Choroid plexus epithelial cell (primary cell): ENCODE measurements at regions not wholly inside any gene's neighbourhood (a gene's known extent, or its start where the extent isn't known, plus 50 kb on each side); places are given as distances from the start of the nearest gene placed in this dataset.
A peak's percentile ranks its signal among the peaks of the same experiment; 100 is the strongest.

Source experiments
- DNase-seq: peaks from one replicate; pipeline ENCODE4 v3.0.0-alpha.2; 2010; ENCODE audit warnings: low read depth
- H3K4me3 ChIP-seq: 2 replicates; pipeline ENCODE4 v1.5.1; 2011; ENCODE audit warnings: low read depth, mild to moderate bottlenecking, control low read depth, low read length, moderate library complexity
- CTCF ChIP-seq: conservative IDR thresholded peaks from 2 replicates; pipeline ENCODE4 v1.5.1; 2011; ENCODE audit warnings: low read depth, mild to moderate bottlenecking, control low read depth, inconsistent platforms, low read length, moderate library complexity

GRCh38 chr1:244157731-244158438 lies 106.8 kb downstream of the ZBTB18 start:
- TF ChIP-seq CTCF, result no peak
- H3K4me3 ChIP-seq, result no peak overlapping the region

GRCh38 chr1:244159646-244160045 lies 108.6 kb downstream of the ZBTB18 start:
- no peak for TF ChIP-seq CTCF
- no peak for DNase-seq
- H3K4me3 ChIP-seq, result no peak overlapping the region

More at GRCh38 chr1:244157731-244158438, 106.8 kb downstream of the ZBTB18 start:
- no peak for DNase-seq

- DNase-seq, result no peak
- no peak overlapping the region for H3K4me3 ChIP-seq
- TF ChIP-seq CTCF, result no peak
Observed at GRCh38 chr1:244160455-244161235, 109.6 kb downstream of the ZBTB18 start.

- no peak for TF ChIP-seq CTCF
- no peak overlapping the region for H3K4me3 ChIP-seq
- no peak for DNase-seq
Observed at GRCh38 chr1:244161236-244161510, 110.1 kb downstream of the ZBTB18 start.

GRCh38 chr1:244162786-244163530 lies 111.9 kb downstream of the ZBTB18 start:
- no peak for TF ChIP-seq CTCF
- no peak overlapping the region for H3K4me3 ChIP-seq
- DNase-seq, result peak; percentile 20

- peak; percentile 97 for DNase-seq
- H3K4me3 ChIP-seq, result no peak overlapping the region
- no peak for TF ChIP-seq CTCF
Observed at GRCh38 chr1:244163861-244164510, 112.9 kb downstream of the ZBTB18 start.
